HG03095 (cell line): ENCODE measurements at regions not wholly inside any gene's neighbourhood (a gene's known extent, or its start where the extent isn't known, plus 50 kb on each side); places are given as distances from the start of the nearest gene placed in this dataset.

ENCODE experiments used
- ATAC-seq: cut with Tn5 transposase; IDR thresholded peaks from one replicate; pipeline ENCODE4 v1.9.1; 2021; ENCODE audit warnings: moderate library complexity; ENCODE audit not compliant: unreplicated experiment

DNA sequence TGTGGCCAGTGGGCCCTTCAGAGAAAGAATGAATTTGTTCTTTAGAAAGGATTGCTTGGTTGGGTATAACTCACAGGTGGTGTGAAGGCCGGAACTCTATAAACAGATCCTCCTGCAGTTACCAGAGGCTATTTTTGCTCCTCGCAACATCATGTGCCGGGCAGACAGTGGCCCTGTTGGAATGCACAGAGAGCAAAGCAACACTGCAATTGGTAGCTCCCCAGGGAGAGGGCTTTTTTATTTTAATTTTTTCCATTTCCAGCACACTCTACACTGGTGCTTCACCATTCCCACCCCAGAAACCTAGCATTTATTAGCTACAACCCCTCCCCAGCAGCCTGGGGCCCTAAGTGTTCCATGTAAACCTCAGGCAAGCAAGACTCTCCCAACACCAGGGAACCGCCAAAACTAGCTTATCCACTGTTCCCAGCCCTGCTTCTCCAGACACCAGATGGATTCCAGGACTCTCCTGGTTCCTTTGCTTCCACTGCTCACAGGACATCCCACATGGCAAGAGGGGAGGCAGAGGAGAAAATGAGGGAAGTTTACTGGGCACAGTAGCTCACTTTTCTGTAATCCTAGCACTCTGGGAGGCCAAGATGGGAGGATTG lies 75.1 kb upstream of the TMEM164 start:
- no peak for ATAC-seq

DNA sequence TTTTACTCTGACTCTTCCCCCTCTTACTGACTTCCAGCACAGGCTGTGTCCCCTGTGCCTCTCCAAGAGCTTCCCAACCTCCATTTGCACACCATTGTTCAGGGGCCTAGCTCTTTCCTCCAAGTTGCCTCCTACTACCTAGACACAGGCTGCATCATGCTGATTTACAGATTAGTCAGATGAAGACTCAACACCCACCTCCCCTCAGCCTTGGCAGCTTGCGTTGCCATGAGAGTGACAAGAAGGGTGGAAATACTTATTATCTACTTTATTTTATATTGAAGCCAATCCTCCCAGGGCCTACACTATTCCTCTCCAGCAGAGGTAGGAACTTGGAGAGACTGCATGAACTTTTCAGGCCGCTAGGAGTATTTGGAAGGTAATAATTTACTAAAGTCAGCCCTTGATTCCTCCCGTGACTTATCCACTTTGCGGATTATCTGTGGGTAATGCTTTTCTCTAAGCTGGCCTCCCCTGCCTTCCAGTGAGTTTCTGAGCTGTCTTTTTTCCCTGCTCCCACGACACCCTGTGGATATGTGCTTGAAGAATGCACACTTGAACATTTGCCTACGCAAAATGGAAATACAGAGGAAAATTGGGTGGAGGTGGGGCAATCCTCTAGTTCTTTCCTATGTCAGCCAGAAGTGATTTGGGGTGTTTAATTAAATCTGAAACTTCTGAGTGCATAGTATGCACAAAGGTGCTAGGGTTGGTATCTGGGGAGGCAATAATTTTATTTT lies 74.1 kb upstream of the TMEM164 start:
- no peak for ATAC-seq

DNA sequence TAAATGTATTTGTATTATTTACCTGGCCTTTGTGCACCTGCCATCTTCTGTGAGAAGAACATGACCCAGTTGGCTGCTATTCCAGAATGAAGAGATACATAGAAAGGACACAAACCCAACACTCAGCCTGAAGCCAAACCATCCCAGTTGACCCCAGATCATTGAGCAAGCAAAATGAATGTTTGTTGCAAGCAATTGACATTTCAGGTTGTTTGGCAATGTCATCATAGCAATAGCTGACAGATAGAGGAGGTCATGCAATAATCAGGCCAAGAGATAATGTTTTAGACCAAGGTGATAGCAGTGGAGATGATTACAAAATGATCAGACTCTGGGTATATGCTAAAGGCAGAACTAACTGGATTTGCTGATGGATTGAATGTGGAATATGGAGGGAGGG lies 71.2 kb upstream of the TMEM164 start:
- no peak for ATAC-seq

DNA sequence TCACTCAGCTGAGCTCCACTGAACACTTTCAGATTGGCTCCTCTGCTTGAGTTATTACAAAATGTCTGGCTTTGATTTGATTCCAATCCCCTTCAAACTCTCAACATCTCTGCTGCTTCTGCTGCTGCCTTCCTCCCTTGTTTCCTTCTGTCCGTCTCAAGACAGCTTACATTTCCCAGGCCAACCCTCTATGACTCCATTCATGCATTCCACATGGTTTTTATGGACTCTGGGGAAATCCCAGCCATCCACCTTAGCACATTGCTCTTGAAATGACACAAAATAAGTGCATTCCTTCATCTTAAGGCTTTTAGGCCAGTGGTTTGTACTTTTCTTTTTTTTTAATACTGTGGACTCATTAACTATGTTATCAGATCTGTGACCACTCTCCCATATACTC lies 68.5 kb upstream of the TMEM164 start:
- no peak for ATAC-seq

DNA sequence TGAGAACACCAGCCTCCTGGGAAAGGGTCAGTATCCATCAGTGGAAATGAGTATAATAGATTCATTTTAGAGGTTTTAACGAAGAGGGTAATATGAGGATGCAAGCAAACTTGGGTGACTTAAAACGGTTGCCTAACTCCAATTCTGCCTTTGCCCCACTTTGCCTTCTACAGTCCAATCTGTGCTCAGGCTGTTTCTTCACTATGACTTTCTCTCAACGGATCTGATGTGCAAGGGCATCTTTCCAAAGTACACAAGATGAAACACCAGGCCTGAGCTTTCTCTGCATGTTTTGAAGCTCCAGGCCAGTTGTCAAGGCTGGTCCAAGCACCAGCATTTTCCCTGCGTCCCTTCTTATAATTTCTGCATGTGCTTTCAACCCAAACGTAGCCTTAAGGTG lies 68.0 kb upstream of the TMEM164 start:
- no peak for ATAC-seq

DNA sequence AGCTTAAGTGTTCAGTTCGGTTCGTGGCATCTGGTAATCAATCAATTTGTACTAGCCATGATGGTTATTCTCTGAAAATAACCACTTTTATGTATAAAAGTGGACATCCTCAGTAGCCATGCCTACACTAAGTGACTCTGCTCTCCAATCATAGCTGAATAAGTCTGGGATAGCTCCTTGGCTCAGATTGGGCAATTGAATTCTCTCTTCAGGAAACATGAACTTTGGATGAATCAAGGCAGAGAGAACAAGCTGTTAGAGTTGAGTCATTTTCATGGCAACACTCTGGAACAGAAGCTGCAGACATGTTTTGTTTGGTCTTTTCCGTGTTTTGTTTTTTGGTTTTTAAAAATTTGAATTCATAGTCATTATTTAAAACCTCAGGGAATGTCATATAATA lies 66.8 kb upstream of the TMEM164 start:
- no peak for ATAC-seq

DNA sequence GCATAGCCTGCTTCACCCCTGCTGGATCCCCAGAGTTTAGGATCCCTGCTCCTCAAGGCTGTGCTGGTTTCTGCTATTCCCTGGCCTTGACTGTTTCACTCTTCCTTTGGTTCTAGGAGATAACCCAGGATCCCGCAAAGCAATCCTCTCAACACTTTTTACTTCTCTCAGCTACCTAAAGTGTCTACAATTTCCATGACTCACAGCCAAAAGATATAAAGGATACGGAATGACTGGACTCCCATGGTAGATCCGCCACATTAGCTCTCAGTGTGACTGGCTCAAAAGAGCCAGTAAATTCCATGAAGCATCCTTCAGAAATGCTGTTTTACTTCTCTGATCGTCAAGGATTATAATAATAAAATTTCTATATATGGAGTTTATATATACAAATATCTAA lies 66.3 kb upstream of the TMEM164 start:
- ATAC-seq: no peak

DNA sequence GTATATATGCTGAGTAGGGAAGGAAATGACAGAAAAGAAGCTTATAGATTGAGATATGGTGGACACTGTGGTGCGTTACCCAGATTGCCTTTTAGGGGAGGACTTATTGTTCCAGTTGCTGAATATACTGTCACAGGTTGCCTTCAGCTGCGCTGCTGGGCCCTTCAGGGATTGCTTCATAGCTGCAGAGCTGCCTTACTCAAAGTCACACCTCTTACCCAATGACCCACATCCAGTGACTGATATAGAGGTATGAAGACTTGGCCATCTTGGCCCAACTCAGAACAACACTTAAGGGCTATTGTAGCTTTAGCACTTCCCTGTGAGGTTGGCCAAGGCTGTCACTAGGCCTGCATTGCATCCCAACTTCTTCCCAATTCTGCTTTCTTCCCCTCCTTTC lies 63.4 kb upstream of the TMEM164 start:
- no peak for ATAC-seq

DNA sequence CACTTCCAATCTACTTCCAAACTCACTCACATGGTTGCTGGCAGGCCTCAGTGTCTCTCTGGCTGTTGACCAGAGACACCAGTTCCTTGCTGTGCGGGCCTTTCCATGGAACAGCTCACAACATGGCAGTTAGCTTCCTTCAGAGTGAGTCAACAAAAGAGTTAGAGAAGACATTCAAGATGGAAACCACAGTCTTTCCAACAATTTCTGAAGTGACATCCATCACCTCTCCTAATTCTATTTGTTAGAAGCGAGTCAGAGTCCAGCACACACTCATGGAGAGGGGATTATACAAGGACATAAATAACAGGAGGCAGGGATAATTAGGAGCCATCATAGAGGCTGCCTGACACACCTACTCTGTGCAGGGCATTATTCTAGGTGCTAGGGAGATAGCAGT lies 62.5 kb upstream of the TMEM164 start:
- ATAC-seq: no peak

DNA sequence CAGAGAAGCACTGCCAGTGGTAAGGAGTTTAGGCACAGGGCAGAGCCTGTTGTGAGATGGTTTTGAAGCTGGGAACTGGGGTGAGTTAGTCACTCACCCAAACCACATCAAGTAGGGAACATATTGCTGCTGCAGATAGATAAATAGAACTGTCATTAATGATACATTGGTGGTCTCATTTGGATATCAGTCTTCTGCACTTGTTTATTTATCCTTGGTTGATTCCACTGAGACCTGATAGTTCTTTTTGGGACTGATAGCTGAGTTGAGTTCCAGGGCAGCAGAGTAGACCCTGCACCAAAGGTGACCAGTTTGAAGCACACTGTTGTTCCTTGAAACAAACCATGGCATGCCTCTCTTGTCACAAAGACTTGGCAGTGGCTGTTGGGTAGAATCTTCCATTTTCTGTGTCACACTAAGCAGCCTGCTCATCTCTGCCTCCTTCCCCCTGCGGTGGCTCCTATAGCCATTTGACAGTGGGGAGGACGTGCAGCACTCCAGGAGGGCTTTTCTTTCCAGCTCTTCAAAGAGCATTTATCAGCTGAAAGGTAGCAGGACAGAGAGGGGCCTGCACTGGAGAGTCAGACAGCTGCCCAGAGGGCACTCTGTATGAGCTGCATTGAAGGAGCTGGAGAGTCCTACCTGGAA lies 59.7 kb upstream of the TMEM164 start:
- no peak for ATAC-seq

DNA sequence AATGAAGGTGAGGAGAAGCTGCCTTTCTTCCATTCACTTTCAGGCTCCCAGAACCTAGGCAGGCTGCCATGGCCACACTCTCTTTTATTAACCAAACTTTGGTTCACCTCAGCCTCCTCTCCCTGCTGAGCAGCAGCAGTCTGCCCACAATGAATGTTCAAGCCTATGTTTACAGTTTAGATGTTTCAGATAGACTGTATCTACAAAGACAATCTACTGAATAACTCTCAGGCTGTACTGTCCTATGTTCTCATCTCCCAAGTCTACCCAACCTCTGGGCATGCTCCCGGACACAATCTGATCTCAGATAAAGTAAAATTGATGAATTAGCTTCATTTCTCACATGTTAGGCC lies 59.2 kb upstream of the TMEM164 start:
- no peak for ATAC-seq

DNA sequence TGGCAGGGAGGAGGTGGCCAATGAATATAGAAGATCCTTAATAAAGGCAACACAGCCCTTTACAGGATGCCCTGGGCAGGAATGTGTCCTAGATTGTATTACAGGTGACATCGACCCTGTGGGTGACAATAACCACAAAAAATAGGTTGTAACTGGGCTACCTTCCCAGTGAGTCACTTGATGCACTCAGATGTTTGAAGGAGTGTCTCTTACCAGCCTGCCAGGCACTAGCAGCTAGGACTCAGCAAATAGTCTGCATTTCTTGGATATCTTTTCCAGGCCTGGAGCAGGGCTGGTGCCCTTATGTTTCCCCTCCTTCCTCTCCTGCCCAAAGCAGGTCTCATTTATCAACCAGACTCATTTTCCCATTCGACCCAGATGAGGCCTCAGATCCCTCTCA lies 50.9 kb upstream of the TMEM164 start:
- no peak for ATAC-seq

DNA sequence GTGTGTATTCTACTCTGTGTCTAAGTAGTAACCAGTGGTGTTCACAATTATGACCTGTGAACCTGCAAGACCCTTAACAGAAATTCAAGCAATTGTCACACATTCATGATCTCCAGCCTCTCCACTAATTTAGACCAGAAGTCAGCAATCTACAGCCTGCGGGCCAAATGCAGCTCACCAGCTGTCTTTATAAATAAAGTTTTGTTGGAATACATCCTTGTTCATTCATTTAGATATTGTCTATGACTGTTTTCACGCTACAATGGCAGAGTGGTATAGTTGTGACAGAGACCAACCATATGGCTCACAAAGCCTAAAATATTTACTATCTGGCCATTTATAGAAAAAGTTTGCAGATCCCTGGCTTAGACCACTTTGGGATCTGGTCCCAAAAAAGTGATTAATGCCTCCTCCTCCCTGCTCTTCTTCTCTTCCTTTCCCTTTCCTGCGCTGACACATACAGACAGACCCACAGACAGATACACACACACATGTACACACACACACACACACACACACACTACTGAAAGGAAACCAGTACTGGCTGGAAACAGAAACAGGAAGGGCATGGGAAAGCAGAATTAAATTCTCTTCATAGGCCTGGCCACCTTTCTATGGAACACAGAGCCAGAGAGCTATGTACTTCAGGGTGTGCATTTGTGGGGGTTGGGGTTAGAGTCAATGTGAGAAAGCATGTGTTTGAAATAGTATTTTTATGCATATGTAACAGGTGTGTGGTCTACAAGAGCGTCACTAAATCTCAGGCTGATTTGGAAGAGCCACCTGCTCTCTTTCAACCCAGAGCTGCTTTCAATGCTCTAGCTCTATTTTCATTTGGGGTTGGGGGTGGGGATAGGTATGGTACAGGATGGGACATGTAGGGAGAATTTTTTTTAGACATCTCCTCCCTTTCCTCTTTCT lies 49.7 kb upstream of the TMEM164 start:
- ATAC-seq: peak; percentile 60
